Neural cell (in vitro differentiated cells): ENCODE measurements at regions not wholly inside any gene's neighbourhood (a gene's known extent, or its start where the extent isn't known, plus 50 kb on each side); places are given as distances from the start of the nearest gene placed in this dataset.

ENCODE experiments used
- H2AFZ ChIP-seq: fragments of 200-600, 300-800 bp; sonication (generic), shearing (Covaris generic); 2 replicates; pipeline ENCODE4 v1.6.0; 2014; ENCODE audit warnings: low read depth, mild to moderate bottlenecking, antibody characterized with exemption, low read length, moderate library complexity
- H3F3A ChIP-seq: fragments of 200-600 bp; shearing (Covaris generic); 2 replicates; pipeline ENCODE4 v1.6.1; 2016; ENCODE audit warnings: mild to moderate bottlenecking, moderate library complexity, mixed read lengths, antibody characterized with exemption, low read length; ENCODE audit not compliant: insufficient read depth, poor library complexity, severe bottlenecking
- H3K27ac ChIP-seq: fragments of 200-600, 300-800 bp; sonication (generic), shearing (Covaris generic); 2 replicates; pipeline ENCODE4 v1.5.1; 2014; ENCODE audit warnings: mild to moderate bottlenecking, low read length, moderate library complexity
- H3K27me3 ChIP-seq: fragments of 300-800, 200-600 bp; sonication (generic), shearing (Covaris generic); 2 replicates; pipeline ENCODE4 v1.6.0; 2014; ENCODE audit warnings: mild to moderate bottlenecking, low read depth, low read length, moderate library complexity; ENCODE audit not compliant: insufficient read depth
- H3K36me3 ChIP-seq: fragments of 300-800, 200-600 bp; sonication (generic), shearing (Covaris generic); 2 replicates; pipeline ENCODE4 v1.5.1; 2014; ENCODE audit warnings: mild to moderate bottlenecking, antibody characterized with exemption, low read length, moderate library complexity; ENCODE audit not compliant: insufficient read depth
- H3K4me2 ChIP-seq: fragments of 300-800, 200-600 bp; sonication (generic), shearing (Covaris generic); 2 replicates; pipeline ENCODE4 v1.6.0; 2014; ENCODE audit warnings: mild to moderate bottlenecking, low read length
- H3K4me3 ChIP-seq: fragments of 300-800, 200-600 bp; sonication (generic), shearing (Covaris generic); 2 replicates; pipeline ENCODE4 v1.5.1; 2014; ENCODE audit warnings: mild to moderate bottlenecking, low read length, moderate library complexity
- H3K79me2 ChIP-seq: fragments of 200-600 bp; shearing (Covaris generic); replicated peaks from 2 replicates; pipeline ENCODE4 v1.6.0; 2014; ENCODE audit warnings: mild to moderate bottlenecking, low read length, moderate library complexity; ENCODE audit not compliant: insufficient read depth
- H3K9ac ChIP-seq: fragments of 300-800, 200-600 bp; sonication (generic), shearing (Covaris generic); 2 replicates; pipeline ENCODE4 v1.6.1; 2016; ENCODE audit warnings: mild to moderate bottlenecking, low read length, mixed read lengths
- H3K9me2 ChIP-seq: fragments of 200-600 bp; shearing (Covaris generic); 2 replicates; pipeline ENCODE4 v1.6.1; 2016; ENCODE audit warnings: mild to moderate bottlenecking, low read length, mixed read lengths; ENCODE audit not compliant: insufficient read depth
- H3K9me3 ChIP-seq: fragments of 200-600, 300-800 bp; sonication (generic), shearing (Covaris generic); 2 replicates; pipeline ENCODE4 v1.6.1; 2016; ENCODE audit warnings: mild to moderate bottlenecking, mixed run types, low read length, moderate library complexity, mixed read lengths
- H4K20me1 ChIP-seq: fragments of 200-600 bp; shearing (Covaris generic); 2 replicates; pipeline ENCODE4 v1.6.1; 2016; ENCODE audit warnings: mild to moderate bottlenecking, mixed run types; ENCODE audit not compliant: insufficient read depth
- CTCF ChIP-seq: fragments of 450-650 bp; IDR thresholded peaks from 2 replicates; pipeline ENCODE4 v1.5.1; 2014; ENCODE audit warnings: antibody characterized with exemption, mild to moderate bottlenecking, moderate library complexity; ENCODE audit not compliant: poor library complexity, severe bottlenecking
- EP300 ChIP-seq: fragments of 450-650 bp; conservative IDR thresholded peaks from 2 replicates; pipeline ENCODE4 v1.6.1; 2014; ENCODE audit warnings: antibody characterized with exemption, mild to moderate bottlenecking, moderate library complexity; ENCODE audit not compliant: poor library complexity, severe bottlenecking
- EZH2 ChIP-seq: fragments of 200-600, 300-800 bp; shearing (Covaris generic), sonication (generic); IDR thresholded peaks from 2 replicates; pipeline ENCODE4 v1.6.1; 2014; ENCODE audit warnings: antibody characterized with exemption, low read length, borderline replicate concordance, mild to moderate bottlenecking; ENCODE audit not compliant: insufficient read depth, poor library complexity, severe bottlenecking
- MXI1 ChIP-seq: fragments of 450-650 bp; conservative IDR thresholded peaks from 2 replicates; pipeline ENCODE4 v1.6.1; 2014; ENCODE audit warnings: antibody characterized with exemption, mild to moderate bottlenecking; ENCODE audit not compliant: poor library complexity, severe bottlenecking
- POLR2AphosphoS5 ChIP-seq: IDR thresholded peaks from 2 replicates; pipeline ENCODE4 v1.6.1; 2012
- RAD21 ChIP-seq: fragments of 450-650 bp; conservative IDR thresholded peaks from 2 replicates; pipeline ENCODE4 v1.6.1; 2014; ENCODE audit warnings: antibody characterized with exemption, mild to moderate bottlenecking, moderate library complexity
- REST ChIP-seq: IDR thresholded peaks from 2 replicates; pipeline ENCODE4 v1.6.1; 2012; ENCODE audit warnings: borderline replicate concordance
- SMC3 ChIP-seq: fragments of 450-650 bp; conservative IDR thresholded peaks from 2 replicates; pipeline ENCODE4 v1.6.1; 2014; ENCODE audit warnings: antibody characterized with exemption, mild to moderate bottlenecking, moderate library complexity; ENCODE audit not compliant: poor library complexity
- TAF1 ChIP-seq: IDR thresholded peaks from 2 replicates; pipeline ENCODE4 v1.6.1; 2012; ENCODE audit warnings: low read depth

DNA sequence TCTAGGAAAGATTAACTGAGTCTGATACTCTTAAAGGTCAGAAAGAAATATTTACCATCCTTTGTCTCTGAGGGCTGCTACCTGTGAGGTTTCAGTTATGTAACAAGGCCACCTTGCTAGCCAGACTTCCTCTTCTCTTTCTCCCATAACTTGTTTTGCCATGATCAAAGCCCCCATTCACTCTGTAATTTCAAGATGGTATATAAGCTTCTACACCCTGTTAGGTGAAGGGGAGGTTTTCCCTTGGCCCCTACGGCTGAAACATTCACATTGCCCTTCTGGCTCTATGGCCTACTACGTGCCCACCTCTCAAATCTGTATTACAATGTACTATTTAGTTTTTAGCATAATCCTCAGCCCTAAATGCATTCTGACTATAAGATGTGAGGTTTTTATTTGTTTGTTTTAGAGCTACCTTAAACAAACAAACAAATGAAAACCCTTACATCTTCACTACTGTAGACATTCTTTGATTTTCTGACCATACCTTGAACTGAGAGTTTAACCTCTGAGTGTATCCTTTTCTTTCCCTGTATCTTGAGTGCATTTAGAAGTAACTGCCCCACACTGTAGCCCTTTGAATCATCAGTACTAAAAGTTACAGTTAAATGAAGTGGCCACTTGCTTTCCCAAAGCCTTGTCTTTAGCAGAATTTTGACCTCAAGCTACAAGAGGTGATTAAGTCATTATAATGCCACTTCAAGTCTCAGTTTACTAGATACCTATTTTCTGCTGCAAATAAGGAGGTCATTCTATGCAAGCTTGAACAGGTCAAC is 332.2 kb downstream of the SOCS6 start:
- Histone ChIP-seq H3K9ac (no peak overlapping the region), H3K27ac (no peak overlapping the region), H3K4me3 (no peak overlapping the region), H3F3A (no peaks in the 10 kb centered on the region), H2AFZ (no peak overlapping the region), H3K9me2 (no peaks in the 10 kb centered on the region), H3K79me2 (no peaks in the 10 kb centered on the region), H3K36me3 (no peaks in the 10 kb centered on the region), H3K4me2 (no peak overlapping the region), H4K20me1 (no peaks in the 10 kb centered on the region), H3K9me3 (no peaks in the 10 kb centered on the region), H3K27me3 (no peaks in the 10 kb centered on the region)
- TF ChIP-seq RAD21, result no peak
- TF ChIP-seq SMC3, result no peak
- no peak for TF ChIP-seq EP300
- TF ChIP-seq MXI1, result no peak
- TF ChIP-seq REST, result no peak
- no peak for TF ChIP-seq CTCF
- no peak for TF ChIP-seq POLR2AphosphoS5
- TF ChIP-seq EZH2, result no peak
- TF ChIP-seq TAF1, result no peak

DNA sequence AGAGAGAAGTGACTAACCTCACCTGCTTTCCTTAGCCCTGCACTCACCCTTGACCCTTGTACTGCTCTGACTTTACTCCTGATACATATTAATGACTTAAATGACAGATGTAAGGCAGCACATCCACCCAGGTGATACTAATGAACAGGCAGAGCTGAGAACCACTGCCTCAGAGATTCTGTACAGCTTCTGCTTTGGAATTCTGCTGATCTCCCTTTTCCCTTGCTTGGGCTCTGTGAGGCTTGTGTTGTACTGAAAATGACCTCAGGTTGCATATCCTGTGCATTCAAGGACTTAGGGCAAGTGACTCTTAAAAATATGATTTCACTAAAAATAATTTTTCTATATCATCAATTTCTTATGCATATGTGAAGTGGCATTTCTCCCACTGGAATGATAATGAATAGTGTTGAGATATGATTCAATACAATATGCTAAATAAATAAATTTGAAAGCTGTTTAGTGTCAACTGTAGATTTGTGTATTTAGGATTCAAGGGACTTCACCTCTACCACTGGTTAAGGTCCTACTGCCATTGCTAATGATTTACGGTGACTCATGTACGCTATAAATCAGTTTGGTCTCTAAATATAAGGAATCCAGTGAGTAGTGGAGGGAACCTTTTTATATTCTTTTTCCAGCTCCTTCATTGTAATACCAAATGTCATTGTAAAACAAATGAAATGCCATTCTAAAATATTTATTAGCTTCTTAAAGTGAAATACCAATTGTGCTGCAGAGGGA is 328.3 kb downstream of the SOCS6 start:
- no peak overlapping the region for H3K9ac ChIP-seq
- H3K79me2 ChIP-seq, result no peaks in the 10 kb centered on the region
- no peak for TF ChIP-seq POLR2AphosphoS5
- TF ChIP-seq RAD21, result no peak
- no peak for TF ChIP-seq EZH2
- no peak for TF ChIP-seq TAF1
- no peak for TF ChIP-seq SMC3
- no peak for TF ChIP-seq REST
- no peak overlapping the region for H3K4me2 ChIP-seq
- H3K9me2 ChIP-seq, result no peaks in the 10 kb centered on the region
- H3K4me3 ChIP-seq, result no peak overlapping the region
- H3K9me3 ChIP-seq, result no peaks in the 10 kb centered on the region
- H3F3A ChIP-seq, result no peaks in the 10 kb centered on the region
- no peak overlapping the region for H2AFZ ChIP-seq
- H3K27ac ChIP-seq, result no peak overlapping the region
- no peaks in the 10 kb centered on the region for H3K36me3 ChIP-seq
- H4K20me1 ChIP-seq, result no peaks in the 10 kb centered on the region
- no peaks in the 10 kb centered on the region for H3K27me3 ChIP-seq
